T-helper 2 cell (primary cell): ENCODE measurements at regions not wholly inside any gene's neighbourhood (a gene's known extent, or its start where the extent isn't known, plus 50 kb on each side); places are given as distances from the start of the nearest gene placed in this dataset.

ENCODE experiments used
- DNase-seq, 5 experiments: peaks; one replicate each; pipeline versions ENCODE4 v3.0.0 to v3.0.0-alpha.2; 2012 to 2022

DNA sequence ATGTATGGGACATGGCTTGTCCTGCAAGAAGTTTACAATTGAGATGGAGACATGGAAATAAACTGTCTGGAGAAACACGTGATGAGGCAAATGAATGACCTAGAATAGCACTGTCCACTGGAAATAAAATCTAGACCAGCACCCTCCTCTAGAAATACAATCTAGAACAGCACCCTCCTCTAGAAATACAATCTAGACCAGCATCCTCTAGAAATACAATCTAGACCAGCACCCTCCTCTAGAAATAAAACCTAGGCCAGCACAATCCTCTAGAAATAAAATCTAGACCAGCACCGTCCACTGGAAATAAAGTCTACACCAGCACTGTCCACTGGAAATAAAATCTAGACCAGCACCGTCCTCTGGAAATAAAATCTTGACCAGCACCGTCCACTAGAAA lies 69.2 kb upstream of the RFLNA start:
- DNase-seq: no peak

DNA sequence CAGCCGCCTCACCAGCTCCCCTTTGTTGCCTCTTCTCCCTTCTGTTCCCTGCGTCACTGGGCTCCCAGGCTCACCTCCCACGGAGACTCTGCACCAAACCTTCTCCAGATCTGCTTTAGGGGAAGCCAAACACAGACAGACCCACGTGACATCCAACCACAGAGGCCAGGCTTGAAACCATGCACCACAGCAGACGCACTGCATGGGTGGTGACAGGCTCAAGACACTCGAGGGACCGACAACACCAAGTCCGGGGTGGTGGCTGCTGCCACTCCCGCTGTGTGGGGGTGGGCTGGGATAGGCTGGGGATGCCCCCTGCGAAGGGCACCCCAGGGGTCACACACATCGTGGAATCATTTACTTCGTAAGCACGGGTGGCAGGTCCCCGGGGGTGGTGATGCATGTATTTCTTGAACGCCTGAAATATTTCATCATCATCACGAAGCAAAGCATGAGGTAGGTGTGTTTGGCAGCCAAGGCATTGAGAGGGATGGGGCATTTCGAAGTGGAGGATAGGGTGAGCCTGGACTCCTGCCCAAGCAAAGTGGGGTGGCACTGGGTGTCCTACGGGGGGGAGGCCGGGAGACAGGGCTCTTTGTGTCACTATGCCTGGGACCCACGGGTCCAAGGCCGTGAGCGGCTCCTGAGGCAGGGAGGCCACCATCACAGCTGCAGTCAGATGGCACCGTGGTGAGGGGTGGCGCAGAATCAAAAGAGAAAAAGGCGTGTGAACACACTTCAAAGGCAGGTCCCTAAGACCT lies 66.8 kb upstream of the RFLNA start:
- no peak for DNase-seq

DNA sequence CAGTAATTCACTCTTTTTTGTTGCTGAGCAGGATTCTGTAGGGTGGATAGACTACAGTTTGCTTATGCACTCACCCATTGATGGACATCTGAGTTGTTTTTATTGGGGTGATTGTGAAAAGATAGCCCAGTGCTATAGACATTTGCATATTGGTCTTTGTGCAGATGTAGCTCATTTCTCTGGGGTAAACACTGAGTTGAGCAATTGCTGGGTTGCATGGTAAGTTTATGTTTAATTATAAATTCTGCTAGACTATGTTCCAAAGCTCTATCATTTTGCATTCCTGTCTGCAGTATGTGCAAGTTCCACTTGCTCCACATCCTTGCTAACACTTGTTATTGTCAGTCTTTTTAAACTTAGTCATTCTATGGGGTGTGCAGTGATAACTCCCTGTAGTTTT lies 65.4 kb upstream of the RFLNA start:
- no peak for DNase-seq

DNA sequence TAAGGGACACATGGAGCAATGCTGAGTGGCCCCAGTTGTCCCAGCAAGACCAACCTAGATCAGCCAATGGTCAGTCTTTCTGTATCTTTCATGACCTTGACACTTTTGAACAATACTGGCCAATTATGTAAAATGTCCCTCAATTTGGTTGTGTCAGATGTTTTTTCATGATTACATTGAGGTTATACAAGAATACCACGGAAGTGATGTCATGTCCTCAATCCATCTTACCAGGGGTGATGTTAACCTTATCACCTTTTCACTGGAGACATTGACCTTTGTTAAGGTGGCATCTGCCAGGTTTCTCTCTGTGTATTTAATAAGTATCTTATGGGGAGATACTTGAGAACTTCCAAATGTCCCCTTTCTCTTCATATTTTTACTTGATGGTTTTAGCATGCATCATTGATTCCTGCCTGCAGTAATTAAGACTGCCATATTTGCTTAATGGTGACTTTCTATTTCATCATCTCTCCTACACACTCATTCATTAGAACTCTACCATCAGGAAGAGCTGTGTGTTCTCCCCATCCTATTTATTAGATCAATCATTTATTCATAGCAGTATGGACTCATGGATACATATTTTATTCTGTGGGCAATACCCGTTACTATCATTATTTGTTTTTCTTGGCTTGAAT lies 64.7 kb upstream of the RFLNA start:
- no peak for DNase-seq

DNA sequence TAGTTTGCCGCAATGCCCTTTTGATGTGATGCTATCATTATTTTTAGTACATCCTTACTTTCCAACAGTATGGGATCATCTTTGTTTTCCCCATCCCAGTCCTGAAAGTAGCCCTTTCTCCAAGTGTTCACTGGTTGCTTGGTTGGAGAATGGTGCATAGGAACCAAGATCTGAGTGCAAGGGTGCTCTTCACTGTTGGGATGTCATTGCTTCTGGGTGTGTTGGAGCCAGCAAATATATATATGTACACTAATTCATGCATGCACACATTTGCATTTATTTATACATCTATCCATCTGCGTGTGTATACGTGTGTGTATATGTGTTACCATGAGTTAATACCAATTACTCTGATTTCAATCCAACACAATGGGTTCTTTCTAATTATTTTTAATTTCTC lies 64.1 kb upstream of the RFLNA start:
- DNase-seq: no peak

DNA sequence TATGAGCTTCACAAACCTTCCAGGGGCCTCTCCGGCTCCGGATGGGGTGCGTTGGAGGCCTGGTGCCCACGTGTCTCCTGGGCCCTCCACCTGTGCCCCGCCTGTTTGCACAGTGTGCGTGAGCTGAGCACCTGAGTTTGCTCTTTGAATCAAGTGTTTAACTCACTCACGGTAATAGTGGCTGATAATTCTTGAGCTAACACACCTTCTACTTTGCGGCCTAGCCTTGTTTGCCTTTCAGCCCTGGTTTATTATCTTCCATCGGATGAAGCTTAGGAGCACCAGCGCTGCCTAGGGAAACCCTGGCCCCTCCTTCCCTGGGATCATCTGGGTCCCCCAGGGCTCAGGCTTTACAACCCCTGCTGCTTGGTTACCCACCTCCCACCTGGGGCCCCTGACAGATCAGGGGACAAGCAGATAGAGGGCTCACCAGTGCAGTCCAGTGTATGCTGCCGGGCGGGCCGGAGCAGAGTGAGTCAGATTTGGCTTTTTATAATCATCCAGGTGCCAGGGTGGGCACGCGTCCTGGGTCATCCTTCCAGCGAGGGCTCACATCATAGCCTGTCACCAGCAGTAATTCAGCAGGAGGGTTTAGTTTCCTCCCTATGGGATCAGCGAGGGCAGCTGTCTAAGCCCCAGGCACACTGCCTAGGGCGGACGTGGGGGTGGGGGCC lies 62.8 kb upstream of the RFLNA start:
- DNase-seq: no peak

DNA sequence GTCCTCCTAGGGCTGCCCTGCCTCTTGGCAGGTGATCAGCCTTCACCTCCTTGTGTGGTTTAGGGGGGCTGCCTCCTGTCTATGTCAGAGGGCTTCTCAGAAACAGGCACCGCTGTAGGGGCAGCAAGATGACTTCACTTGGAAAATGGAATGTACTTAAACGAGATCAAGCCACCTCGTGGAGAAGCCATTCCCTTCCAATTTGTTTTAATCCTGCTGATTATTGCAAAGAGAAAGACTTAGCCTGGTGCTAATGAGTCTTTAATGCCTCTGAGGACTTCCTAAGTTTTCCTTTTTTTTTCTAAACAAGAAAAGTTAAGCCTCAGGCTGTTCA lies 62.3 kb upstream of the RFLNA start:
- DNase-seq: no peak

DNA sequence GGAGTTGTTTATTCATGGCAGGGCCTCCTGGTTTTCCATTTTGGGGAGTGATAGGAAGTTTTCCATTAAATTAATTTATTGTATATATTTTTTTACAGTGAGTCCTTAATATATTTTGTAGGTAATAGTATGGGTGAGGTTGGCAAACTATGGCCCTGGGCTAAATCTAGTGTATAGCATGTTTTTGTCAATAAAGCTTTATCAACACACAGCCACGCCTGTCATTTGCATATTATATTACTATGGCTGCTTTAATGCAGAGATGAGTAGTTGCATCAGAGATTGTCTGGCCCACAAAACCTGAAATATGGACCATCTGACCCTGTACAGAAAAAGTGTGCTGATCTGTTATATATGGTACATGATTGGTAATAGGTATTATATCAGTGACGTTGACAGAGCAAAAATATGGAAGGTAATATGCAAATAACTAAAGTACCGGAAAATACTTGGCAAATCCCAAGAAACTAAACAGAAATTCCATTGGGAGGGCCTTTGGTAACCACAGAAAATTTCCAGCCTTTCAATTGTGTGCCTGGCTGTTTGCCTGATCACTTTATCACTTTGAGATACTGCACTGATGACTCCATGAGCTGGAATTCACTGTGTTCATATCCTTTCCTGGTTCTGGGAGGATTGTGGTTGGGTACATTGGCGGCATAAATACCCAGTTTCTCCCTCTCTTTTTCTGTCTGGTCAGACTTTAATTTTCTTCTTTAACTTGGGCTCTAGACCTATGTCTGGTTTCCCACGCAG lies 61.7 kb upstream of the RFLNA start:
- DNase-seq: no peak

DNA sequence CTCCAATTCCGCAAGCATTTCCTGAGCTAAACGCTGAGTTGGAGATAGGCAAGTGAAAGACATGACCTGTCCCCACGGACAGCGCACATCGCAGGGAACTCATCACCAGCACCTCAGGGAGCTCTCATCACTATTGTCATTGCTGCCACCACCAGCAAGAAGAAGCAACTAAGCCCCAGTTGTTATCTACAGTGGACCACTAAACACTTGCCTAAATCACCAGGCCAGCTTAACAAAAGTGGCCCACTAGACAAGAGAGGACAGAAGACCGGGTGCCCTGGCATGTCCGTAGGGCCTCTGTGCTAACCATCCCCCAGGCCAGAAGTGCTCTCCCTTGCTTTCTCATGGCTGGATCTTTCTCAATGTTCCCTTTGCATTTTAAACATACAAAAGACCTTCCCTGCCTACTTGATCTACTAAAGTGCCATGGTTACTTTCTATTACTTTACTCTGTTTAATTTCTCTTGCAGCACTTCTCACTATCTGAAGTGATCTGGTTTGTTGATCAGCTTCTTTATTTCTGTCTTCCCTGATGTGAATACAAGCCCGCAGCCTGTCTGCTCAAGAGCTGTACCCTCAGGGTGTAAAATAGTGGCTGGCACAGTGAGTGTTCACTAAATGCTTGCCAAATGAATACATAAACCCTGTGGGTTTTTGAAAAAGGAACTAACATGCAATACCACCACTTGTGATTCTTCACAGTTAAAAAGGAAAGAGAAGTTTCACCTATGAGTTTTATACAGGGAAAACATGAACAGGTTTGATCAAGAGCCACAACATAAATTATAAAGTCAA lies 60.9 kb upstream of the RFLNA start:
- DNase-seq: no peak

DNA sequence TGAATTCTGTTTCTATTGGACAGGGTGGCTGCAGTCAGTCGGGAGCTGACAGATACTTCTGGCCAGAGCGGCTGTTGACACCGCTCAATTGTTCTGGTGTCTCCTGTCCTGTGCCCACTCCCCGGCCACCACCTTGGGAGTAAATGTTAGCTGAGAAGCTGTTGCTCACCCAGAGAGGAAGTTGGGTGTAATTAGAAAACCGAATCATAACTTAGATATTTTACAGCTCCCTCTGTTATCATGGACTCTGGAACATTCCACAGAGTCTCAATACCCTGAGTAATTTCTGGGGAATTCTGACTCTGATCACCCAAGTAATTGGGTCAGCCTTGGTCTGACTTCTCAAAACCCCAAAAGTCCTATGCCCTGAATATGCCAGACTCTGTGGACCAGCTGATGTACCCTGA lies 58.3 kb upstream of the RFLNA start:
- DNase-seq: no peak

DNA sequence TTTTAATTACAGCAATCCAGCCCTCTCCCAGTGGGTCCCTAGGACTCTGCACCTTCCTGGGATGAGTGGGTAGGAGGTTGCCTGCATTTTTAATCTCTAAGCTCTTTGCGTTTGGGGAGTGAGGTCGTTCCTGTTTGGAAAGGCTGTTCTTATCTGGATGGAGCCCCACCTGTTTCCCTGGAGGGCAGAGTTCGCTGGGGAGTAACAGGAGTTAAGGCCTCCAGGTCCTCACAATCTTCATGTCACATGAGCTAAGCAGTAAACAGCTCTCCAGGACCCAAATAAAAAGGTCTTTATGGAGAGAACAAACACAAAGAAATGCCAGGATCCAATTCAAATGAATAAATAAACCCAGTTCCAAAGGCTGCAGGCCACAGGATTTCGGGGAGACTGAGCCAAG lies 56.0 kb upstream of the RFLNA start:
- DNase-seq: no peak

DNA sequence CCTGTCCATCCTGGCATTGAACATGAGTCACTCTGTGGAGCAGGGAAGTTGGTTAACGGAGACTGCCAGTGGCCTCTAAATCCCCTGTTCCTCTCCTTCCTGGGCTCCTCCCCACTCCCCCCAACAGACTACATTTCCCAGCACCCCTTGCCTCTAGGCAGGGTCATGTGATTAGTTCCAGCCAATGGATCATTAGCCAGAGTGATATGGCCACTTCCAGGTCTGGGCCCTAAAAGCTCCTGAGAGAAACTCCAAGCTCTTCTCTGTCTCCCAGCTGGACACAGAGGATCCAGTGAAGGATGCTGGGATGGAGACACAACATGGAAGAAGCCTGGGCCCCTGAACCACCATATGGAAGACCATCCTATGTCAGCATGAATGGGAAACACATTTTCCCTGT lies 54.4 kb upstream of the RFLNA start:
- DNase-seq: no peak

DNA sequence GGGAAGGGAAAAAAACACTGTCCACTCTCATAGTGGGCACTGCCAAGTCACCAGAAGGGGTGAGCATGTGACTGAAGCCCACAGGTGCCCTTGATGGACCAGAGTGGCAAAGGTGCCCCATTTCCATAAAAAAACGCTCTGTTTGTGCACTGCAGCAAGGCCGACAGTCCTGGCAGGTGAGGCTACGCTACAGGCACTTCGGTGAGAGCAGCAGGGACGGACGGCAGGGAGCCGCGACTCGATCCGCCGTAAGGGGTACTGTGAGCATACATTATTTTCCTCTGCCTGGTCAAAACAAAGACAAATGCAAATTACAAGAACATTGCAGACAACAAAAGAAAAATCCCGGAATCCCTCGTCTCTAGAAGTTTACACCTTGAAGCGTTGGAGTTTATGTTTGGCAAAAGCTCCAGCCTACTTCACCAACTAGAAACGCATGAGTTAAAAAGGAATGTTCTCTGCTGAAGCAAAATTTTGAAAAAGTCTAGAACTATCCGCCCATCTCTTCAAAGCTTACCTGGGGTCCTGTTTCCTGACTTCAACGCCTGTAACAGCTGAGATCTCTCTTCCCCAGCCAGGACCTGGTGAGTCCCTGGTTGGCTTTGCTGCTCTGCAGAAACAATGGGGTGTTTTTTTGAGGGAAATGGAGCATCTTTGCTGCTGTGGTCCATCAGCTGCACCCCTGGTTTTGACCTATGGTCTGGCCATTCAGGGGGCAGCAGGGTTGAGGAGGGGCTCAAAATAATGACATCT lies 52.9 kb upstream of the RFLNA start:
- no peak for DNase-seq

DNA sequence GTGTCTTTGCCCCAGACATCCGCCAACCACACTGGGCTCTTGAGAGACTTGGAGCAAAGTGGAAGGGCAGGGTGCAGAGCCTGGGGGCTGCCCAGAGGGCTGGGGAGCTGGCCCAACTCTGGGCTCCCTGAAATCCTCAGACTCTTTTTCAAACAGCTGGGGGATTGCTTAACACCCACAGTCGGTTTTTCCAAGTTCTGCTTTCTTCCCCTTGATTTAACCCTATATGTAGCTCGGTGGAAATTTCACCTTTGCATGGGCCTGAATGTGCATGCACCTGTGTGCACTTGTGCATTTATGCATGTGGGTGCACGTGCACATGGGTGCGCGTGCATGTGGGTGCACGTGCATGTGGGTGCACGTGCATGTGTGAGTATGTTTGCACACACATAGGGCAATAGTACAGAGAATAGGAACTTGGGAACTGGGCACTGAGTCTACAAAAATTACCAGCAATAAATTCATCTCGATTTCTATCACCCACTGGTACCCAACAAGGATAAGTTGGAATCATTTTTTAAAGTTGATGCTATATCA lies 52.3 kb upstream of the RFLNA start:
- DNase-seq: no peak

DNA sequence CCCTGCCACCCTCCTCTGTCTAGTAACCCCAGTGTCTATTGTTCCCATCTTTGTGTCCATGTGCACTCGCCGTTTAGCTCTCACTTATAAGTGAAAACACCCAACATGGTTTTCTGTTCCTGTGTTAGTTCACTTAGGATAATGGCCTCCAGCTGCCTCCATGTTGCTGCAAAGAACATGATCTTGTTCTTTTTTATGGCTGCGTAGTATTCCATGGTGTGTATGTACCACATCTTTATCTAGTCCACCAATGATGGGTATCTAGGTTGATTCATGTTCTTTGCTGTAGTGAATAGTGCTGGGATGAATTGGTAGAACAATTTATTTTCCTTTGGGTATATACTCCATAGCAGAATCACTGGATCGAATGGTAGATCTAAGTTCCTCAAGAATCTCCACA lies 51.0 kb upstream of the RFLNA start:
- no peak for DNase-seq
